ENCODE measurements at regions not wholly inside any gene's neighbourhood (a gene's known extent, or its start where the extent isn't known, plus 50 kb on each side); places are given as distances from the start of the nearest gene placed in this dataset.

DNA sequence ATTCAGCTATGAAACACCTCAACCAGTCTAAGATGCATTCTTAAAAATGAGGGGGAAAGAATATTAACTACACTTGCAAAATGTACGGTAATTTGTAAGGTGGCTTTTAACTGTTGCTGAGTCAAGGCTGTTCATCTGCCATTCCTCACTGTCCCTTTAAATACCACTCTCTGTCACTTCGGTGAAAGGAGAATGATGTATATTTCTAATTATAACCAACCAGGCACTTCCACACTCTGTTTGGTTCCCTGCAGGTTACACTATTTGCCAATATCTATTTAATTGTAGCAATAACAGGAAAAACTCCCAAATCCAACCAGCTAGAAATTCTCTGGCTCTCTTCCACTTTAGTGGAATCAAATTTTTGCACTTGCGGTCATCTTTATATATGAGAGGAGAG, 70.5 kb upstream of the SLCO3A1 start:
- TF ChIP-seq POLR2AphosphoS5 (IDR thresholded peaks at IDR 0.05; ENCODE audit: low read length): no peak
- no peak for TF ChIP-seq EZH2 (IDR thresholded peaks at IDR 0.05; ENCODE audit: borderline replicate concordance, control insufficient read depth, low read depth, low read length)
- TF ChIP-seq BRCA1 (IDR thresholded peaks at IDR 0.05; ENCODE audit: low read depth, low read length): no peak
